CD4-positive, alpha-beta T cell treated with Interleukin-15 for 1 hour (primary cell): ENCODE measurements at regions not wholly inside any gene's neighbourhood (a gene's known extent, or its start where the extent isn't known, plus 50 kb on each side); places are given as distances from the start of the nearest gene placed in this dataset.

Source experiments
- DNase-seq: peaks from one replicate; pipeline ENCODE4 v3.0.0-alpha.2; 2020

GRCh38 chr13:105655046-105655445 is 880.4 kb downstream of the EFNB2 start:
- DNase-seq = no peak

GRCh38 chr13:105643966-105644365 is 891.5 kb downstream of the EFNB2 start:
- DNase-seq = no peak

DNA sequence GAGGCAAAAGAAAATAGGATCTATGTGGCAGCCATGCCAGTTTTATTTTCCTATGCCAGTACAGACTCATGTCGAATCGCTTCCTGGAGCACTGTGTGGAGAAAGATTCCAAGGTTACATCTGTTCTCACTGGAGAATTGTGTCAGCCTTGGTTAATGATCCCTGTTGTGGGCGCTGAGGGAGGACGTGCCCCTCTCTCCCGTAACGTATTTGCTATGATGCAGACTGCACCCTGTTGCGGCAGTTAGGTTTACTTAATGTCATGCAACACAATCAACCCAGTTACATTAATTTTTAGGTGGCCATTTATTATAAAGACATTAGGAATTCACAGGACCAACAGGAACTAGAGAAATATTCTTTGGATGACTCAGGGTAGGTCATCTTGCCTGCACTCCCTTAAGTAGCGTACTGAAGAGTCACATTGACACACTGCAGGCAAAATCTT is 892.9 kb downstream of the EFNB2 start:
- no peak for DNase-seq

DNA sequence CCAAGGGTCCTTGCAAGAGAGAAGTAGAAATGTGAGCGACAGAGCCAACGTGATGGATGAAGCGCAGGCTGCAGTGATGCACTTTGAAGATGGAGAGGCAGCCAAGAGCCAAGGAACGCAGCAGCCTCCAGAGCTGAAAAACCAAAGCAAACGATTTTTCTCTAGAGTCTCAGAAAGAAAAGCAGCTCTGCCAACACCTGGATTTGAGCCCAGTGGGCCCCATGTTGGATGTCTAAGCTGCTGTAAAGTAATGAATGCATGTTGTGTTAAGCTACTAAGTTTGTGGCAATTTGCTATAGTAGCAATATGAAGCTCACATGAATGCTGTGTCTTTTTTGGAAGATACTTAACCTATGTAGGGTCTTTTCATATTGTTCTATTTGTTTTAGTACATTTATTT is 894.3 kb downstream of the EFNB2 start:
- DNase-seq = no peak

DNA sequence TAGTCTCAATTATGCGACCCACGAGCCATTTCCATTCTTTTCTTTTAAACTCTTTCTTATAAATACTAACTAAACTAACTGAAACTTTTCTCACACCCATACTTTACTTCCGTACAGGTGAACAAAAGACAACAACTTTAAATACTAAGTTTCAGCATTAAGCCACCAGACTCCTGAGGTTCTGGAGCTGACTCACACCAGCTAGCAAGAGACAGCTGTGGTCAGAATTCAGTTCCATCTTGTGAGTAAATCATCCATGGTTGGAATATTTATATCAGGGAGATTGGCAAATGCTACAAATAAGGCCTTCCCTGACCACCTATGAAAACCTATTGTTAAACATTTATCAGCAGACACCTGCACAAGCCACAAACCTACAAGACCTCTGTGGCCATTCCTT is 897.0 kb downstream of the EFNB2 start:
- no peak for DNase-seq

GRCh38 chr13:105634059-105634458 is 901.4 kb downstream of the EFNB2 start:
- DNase-seq = no peak

DNA sequence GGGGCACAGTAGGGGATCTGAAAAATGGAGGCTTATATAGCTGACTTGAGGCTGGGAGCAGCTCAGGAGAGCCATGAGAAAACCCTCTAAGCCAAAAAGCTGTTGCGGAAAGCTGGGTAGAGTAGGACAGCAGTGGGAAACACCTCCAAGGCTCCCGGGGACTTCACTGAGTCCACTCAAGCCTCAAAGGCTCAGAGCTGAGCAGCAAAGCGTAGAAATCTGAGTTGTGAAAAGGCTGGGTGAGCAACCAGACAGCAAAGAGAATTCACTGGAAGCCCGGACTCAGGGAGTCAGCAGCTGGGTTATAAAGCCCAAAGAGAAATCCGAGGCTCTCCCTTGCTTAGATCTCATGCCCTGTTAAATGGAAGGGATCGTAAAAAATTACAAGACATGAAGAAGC is 905.0 kb downstream of the EFNB2 start:
- no peak for DNase-seq

- DNase-seq = no peak
Measured at GRCh38 chr13:105627270-105627669, 908.2 kb downstream of the EFNB2 start.

GRCh38 chr13:105625691-105626090 is 909.8 kb downstream of the EFNB2 start:
- no peak for DNase-seq

DNA sequence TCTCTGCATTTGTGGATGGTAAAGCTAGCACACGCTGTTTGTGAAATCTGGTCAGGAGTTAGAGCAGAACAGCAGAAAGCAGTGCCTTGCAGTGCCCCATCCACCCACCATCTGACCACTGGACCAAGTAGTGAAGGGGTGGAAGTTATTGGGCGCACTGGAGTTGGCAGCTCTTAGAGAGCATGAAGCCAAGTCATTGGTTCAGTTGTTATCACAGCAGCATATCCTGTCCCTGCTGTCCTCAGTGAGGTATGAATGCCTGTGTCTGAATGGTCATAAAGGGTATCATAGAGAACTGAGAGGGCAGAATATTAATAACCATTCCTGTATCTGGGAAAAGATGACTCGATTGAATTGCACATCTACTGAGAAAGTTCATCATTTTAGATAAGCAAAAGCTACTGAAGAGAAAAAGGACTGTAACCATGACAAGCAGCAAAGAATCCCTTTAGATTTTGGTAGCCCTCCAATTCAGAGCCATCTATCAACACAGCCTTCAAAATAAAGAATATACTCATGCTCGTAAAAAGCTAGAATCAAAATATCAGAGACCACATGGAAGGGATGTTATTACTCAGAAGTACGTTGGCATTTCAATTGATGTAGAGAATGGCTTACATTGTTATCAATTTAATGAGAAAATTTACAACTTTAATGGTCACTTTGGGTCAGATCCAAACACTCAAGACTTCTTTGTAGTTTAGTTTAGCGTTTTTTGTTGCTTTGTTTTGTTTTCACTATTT is 919.0 kb downstream of the EFNB2 start:
- DNase-seq = no peak

GRCh38 chr13:105612541-105612940 is 922.9 kb downstream of the EFNB2 start:
- no peak for DNase-seq

DNA sequence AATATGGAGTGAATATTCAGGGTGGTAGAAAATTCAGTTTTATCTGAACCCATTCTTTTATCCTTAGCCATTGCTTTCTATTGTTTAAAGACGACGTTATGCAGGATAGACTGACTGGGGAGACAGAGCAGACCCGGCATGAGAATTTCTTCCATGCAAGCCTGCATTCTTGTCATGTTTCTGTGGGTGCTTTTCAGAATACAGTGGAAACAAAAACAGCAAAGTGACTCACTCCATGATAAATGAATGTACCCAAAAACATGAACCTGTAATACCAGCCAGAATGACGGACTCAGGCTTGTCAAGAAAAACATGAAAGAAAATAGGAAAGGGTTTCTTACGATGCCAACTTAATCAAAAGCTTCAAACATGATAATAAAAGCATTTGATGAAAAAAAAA is 924.0 kb downstream of the EFNB2 start:
- DNase-seq = no peak

GRCh38 chr13:105608104-105608503 is 927.4 kb downstream of the EFNB2 start:
- no peak for DNase-seq

DNA sequence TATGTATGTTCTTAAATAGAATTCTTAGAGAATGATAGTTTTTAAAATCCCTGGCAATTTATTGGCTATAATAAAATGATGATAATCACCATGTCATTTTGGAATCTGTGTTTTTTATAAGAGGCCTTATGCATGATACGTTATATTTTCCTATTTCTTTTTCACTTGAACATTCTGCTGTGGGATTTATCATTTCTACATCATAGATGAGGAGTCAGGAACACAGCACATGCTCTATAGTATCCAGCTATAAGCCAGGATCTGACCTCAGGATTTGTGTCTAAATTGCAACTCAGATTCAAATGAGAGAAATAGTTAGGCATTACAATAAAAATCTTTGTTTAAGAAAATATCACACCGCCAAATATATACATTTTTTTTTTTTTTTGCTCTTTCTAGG is 928.0 kb downstream of the EFNB2 start:
- DNase-seq = no peak

- DNase-seq = no peak
Measured at GRCh38 chr13:105607016-105607415, 928.4 kb downstream of the EFNB2 start.

DNA sequence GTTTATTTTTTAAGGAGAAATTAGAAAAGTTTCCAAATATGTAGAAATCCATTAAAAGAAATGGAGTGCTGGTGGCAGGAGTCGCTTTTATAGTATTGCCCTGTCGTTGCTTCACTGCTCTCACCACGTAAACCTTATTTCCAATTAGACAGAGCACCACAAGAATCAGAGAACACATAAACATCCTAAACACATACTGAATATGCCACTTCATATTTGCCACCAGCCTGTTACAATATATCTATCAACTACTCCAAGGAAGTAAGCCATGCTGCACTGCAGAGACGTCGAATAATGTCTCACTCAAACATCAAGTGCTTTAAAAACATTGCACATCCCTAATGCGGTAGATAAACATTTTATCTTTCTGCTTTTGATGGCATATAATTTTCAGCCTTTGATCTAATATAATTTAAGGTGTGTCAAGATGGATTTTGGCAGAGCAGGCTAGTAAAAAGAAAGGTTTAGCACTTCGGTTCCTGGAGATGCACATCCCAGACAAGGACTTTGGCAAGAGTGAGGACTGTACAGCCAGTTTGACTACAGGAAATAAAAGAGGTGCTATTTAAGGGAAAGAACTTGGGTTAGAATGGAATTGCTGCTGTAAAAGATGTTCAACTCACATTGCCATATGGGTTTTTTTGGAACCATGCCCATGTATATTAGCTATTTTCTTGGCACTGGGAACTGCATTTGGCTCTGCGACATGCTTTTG is 932.3 kb downstream of the EFNB2 start:
- DNase-seq = no peak

DNA sequence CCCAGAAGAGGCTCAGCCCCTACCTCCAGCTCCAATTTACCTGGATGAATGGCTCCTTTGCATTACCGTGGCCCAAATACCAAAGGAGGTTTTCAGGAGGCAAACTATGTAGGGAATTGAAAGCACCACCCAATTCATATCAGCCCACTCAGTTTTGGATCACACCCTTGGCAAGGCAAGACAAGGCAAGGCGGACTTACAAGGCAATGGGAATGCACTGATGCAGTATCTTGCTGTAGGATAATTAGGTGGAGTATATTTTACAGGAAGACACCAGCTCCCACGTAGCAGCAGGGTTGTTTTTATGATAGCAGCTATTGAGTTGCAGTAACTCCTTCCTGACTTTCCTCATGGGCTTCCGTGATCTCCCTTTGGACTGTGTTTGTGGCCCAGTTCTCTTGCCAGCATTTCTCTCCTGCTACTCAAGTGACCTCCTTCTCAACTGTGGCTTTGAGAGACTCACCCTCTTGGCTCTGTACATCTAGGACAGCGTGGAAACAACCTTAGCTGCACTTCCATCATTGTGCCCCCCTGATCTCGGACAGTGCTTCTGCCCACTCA is 935.9 kb downstream of the EFNB2 start:
- no peak for DNase-seq

- DNase-seq = no peak
Measured at GRCh38 chr13:105598529-105598928, 936.9 kb downstream of the EFNB2 start.

DNA sequence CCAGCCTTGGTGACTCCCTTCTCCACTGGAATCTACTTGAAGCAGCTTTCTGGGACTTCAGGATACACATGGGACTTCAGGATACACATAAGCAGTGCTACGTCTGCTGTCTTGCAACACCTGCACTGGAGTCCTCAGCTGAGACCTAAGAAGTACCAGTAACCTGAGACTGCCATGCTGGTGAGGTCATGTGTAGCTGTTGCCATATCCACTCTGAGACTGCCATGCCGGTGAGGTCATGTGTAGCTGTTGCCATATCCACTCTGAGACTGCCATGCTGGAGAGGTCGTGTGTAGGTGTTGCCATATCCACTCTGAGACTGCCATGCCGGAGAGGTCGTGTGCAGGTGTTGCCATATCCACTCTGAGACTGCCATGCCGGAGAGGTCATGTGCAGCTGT is 937.9 kb downstream of the EFNB2 start:
- DNase-seq = no peak

DNA sequence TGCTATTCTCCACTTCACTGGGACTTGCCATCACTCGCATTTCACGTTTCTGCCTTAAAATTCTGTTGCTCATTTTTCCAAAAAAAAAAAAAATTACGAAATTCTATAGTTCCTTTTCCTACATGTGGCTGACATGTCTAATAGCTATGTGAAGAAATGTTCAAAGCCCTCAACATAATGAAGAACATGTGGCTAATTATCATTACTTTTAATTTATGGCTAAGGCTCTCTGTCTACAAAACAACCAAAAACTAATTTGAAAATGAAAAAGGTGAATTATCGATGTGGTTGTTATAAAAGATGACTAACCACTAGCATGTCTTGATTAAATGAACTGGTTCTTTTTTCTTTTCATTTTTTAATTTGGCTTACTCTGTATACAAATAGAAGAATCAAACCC is 940.0 kb downstream of the EFNB2 start:
- no peak for DNase-seq

- no peak for DNase-seq
Measured at GRCh38 chr13:105591277-105591676, 944.2 kb downstream of the EFNB2 start.

DNA sequence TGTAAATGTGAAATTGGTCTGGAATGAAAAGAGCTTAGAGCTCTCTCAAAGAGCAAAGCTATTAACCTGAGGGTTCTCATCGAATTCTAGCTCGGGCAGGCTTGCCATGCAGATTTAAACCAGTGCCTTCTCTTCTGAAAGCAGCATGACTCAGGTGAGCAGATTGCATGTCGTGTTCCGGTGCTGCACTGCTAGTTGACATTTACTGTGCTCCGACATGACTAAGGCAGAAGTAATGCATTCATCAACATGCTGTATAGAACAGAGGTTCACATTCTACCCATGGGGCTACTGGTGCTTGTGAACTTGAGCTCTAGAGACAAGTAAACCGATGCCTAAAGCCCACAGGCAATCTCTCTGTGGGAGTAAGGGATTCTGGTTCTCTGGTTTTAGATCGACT is 947.7 kb downstream of the EFNB2 start:
- DNase-seq = no peak

GRCh38 chr13:105579821-105580710 is 955.4 kb downstream of the EFNB2 start:
- DNase-seq = no peak
